ENCODE measurements at regions not wholly inside any gene's neighbourhood (a gene's known extent, or its start where the extent isn't known, plus 50 kb on each side); places are given as distances from the start of the nearest gene placed in this dataset.
A peak's percentile ranks its signal among the peaks of the same experiment; 100 is the strongest.

- no peak for TF ChIP-seq CTCF (IDR thresholded peaks at IDR 0.05; ENCODE audit: unreplicated experiment)
- no peaks in the 10 kb centered on the region for H3K27me3 Mint-ChIP-seq (ENCODE audit: low read depth)
Observed at GRCh38 chr21:16504281-16504680, 774.5 kb downstream of the USP25 start.

GRCh38 chr21:16504766-16505165, 775.0 kb downstream of the USP25 start:
- H3K4me3 Mint-ChIP-seq: no peak overlapping the region
- H3K9me3 Mint-ChIP-seq: no peaks in the 10 kb centered on the region
- TF ChIP-seq CTCF (IDR thresholded peaks at IDR 0.05; ENCODE audit: unreplicated experiment): no peak
- H3K27me3 Mint-ChIP-seq (ENCODE audit: low read depth): no peaks in the 10 kb centered on the region
- DNase-seq (ENCODE audit: low spot score in 2 of 2, unreplicated experiment in 2 of 2): no peak
- peaks cover 2% of the 10 kb centered on the region for H3K36me3 Mint-ChIP-seq
- peaks cover 30% of the 10 kb centered on the region for H3K4me1 Mint-ChIP-seq
- H3K27ac Mint-ChIP-seq: no peak overlapping the region

More at GRCh38 chr21:16504281-16504680, 774.5 kb downstream of the USP25 start:
- DNase-seq (ENCODE audit: low spot score in 2 of 2, unreplicated experiment in 2 of 2): no peak
- H3K27ac Mint-ChIP-seq: no peak overlapping the region
- H3K4me1 Mint-ChIP-seq: peaks cover 27% of the 10 kb centered on the region
- no peak overlapping the region for H3K4me3 Mint-ChIP-seq
- no peaks in the 10 kb centered on the region for H3K9me3 Mint-ChIP-seq
- peaks cover 2% of the 10 kb centered on the region for H3K36me3 Mint-ChIP-seq

- TF ChIP-seq CTCF (IDR thresholded peaks at IDR 0.05; ENCODE audit: unreplicated experiment): no peak
- H3K4me3 Mint-ChIP-seq: no peak overlapping the region
- peaks cover 25% of the 10 kb centered on the region for H3K4me1 Mint-ChIP-seq
- DNase-seq (ENCODE audit: low spot score in 2 of 2, unreplicated experiment in 2 of 2): no peak
- H3K36me3 Mint-ChIP-seq: peaks cover 16% of the 10 kb centered on the region
- no peaks in the 10 kb centered on the region for H3K27me3 Mint-ChIP-seq (ENCODE audit: low read depth)
- H3K9me3 Mint-ChIP-seq: peaks cover 13% of the 10 kb centered on the region
- H3K27ac Mint-ChIP-seq: peak overlapping the region; percentile 51
Observed at GRCh38 chr21:16509476-16509875, 779.7 kb downstream of the USP25 start.

GRCh38 chr21:16514316-16514715, 784.5 kb downstream of the USP25 start:
- no peaks in the 10 kb centered on the region for H3K27me3 Mint-ChIP-seq (ENCODE audit: low read depth)
- no peak for DNase-seq (ENCODE audit: low spot score in 2 of 2, unreplicated experiment in 2 of 2)
- H3K27ac Mint-ChIP-seq: no peak overlapping the region
- H3K36me3 Mint-ChIP-seq: peaks cover 34% of the 10 kb centered on the region
- peaks cover 29% of the 10 kb centered on the region for H3K9me3 Mint-ChIP-seq
- H3K4me1 Mint-ChIP-seq: peaks cover 5% of the 10 kb centered on the region
- TF ChIP-seq CTCF (IDR thresholded peaks at IDR 0.05; ENCODE audit: unreplicated experiment): no peak
- H3K4me3 Mint-ChIP-seq: no peak overlapping the region

GRCh38 chr21:16517383-16517782, 787.6 kb downstream of the USP25 start:
- no peak for TF ChIP-seq CTCF (IDR thresholded peaks at IDR 0.05; ENCODE audit: unreplicated experiment)
- peaks cover under 1% of the 10 kb centered on the region for H3K4me1 Mint-ChIP-seq
- H3K9me3 Mint-ChIP-seq: peaks cover 26% of the 10 kb centered on the region
- no peaks in the 10 kb centered on the region for H3K27me3 Mint-ChIP-seq (ENCODE audit: low read depth)
- no peak overlapping the region for H3K4me3 Mint-ChIP-seq
- peak overlapping the region; percentile 64 for H3K27ac Mint-ChIP-seq
- H3K36me3 Mint-ChIP-seq: peaks cover 33% of the 10 kb centered on the region
- DNase-seq (ENCODE audit: low spot score in 2 of 2, unreplicated experiment in 2 of 2): no peak

DNA sequence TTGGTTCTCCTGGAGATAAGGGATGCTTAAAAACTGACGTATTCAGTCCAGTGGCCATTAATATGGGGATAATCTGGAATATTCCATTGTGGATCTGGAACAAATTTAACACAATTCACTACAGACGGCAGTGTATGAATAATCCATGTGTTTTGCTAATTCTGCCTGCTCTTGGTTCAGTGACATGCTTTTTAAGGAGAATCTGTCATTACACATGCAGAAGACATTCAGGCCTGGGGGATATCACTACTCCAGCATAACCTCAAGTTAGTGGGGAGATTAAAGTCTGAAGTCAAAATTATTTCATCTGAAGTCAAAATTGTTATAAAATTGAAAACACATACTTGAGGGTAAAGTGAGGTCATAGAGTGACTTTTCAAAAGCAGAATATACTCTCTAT, 789.3 kb downstream of the USP25 start:
- H3K4me3 Mint-ChIP-seq: no peak overlapping the region
- H3K36me3 Mint-ChIP-seq: peaks cover 31% of the 10 kb centered on the region
- no peak for DNase-seq (ENCODE audit: low spot score in 2 of 2, unreplicated experiment in 2 of 2)

More for the DNA sequence above, 789.3 kb downstream of the USP25 start:
- no peak overlapping the region for H3K27ac Mint-ChIP-seq
- H3K9me3 Mint-ChIP-seq: peaks cover 24% of the 10 kb centered on the region
- no peaks in the 10 kb centered on the region for H3K27me3 Mint-ChIP-seq (ENCODE audit: low read depth)
- no peak for TF ChIP-seq CTCF (IDR thresholded peaks at IDR 0.05; ENCODE audit: unreplicated experiment)
- H3K4me1 Mint-ChIP-seq: peaks cover 8% of the 10 kb centered on the region

All from mesothelial cell of epicardium (in vitro differentiated cells).